Skeletal muscle cell (primary cell): ENCODE measurements at regions not wholly inside any gene's neighbourhood (a gene's known extent, or its start where the extent isn't known, plus 50 kb on each side); places are given as distances from the start of the nearest gene placed in this dataset.
"Not testable (repeated sequence)": the region's sequence is repeated elsewhere in the genome, so short reads cannot be mapped to it uniquely, and the experiment has no call there.

Source experiments
- DNase-seq: peaks from one replicate; pipeline ENCODE4 v3.0.0-alpha.2; 2010; ENCODE audit warnings: low read depth
- H3K4me3 ChIP-seq: 2 replicates; pipeline ENCODE4 v1.5.1; 2011; ENCODE audit warnings: low read depth, mild to moderate bottlenecking, control low read depth, low read length, moderate library complexity

GRCh38 chr4:15162046-15162445 is 159.8 kb downstream of the CPEB2 start:
- no peak overlapping the region for H3K4me3 ChIP-seq

GRCh38 chr4:15162465-15163283 is 160.4 kb downstream of the CPEB2 start:
- DNase-seq, result no peak
- no peak overlapping the region for H3K4me3 ChIP-seq

More at GRCh38 chr4:15162046-15162445, 159.8 kb downstream of the CPEB2 start:
- no peak for DNase-seq

GRCh38 chr4:15163284-15163645 is 161.0 kb downstream of the CPEB2 start:
- no peak for DNase-seq
- H3K4me3 ChIP-seq, result no peak overlapping the region

GRCh38 chr4:15164571-15164970 is 162.3 kb downstream of the CPEB2 start:
- no peak overlapping the region for H3K4me3 ChIP-seq
- DNase-seq, result no peak

- no peak for DNase-seq
- H3K4me3 ChIP-seq, result no peak overlapping the region
These were observed 165.5 kb downstream of the CPEB2 start for GRCh38 chr4:15167743-15168142.

- no peak overlapping the region for H3K4me3 ChIP-seq
- DNase-seq, result no peak
These were observed 166.5 kb downstream of the CPEB2 start for GRCh38 chr4:15168759-15169158.

- DNase-seq, result no peak
- H3K4me3 ChIP-seq, result no peak overlapping the region
These were observed 169.4 kb downstream of the CPEB2 start for GRCh38 chr4:15171725-15172124.

- DNase-seq, result no peak
- no peak overlapping the region for H3K4me3 ChIP-seq
These were observed 171.0 kb downstream of the CPEB2 start for GRCh38 chr4:15173251-15173650.

GRCh38 chr4:15174168-15174567 is 171.9 kb downstream of the CPEB2 start:
- H3K4me3 ChIP-seq, result not testable (repeated sequence)

GRCh38 chr4:15179842-15180241 is 177.6 kb downstream of the CPEB2 start:
- not testable (repeated sequence) for H3K4me3 ChIP-seq, DNase-seq

More at GRCh38 chr4:15174168-15174567, 171.9 kb downstream of the CPEB2 start:
- DNase-seq, result not testable (repeated sequence)

GRCh38 chr4:15182600-15183220 is 180.4 kb downstream of the CPEB2 start:
- no peak overlapping the region for H3K4me3 ChIP-seq
- DNase-seq, result no peak

GRCh38 chr4:15186149-15186548 is 183.9 kb downstream of the CPEB2 start:
- DNase-seq, result no peak
- no peak overlapping the region for H3K4me3 ChIP-seq

GRCh38 chr4:15186806-15187205 is 184.5 kb downstream of the CPEB2 start:
- no peak for DNase-seq

GRCh38 chr4:15188605-15189539 is 186.6 kb downstream of the CPEB2 start:
- no peak overlapping the region for H3K4me3 ChIP-seq
- DNase-seq, result no peak

More at GRCh38 chr4:15186806-15187205, 184.5 kb downstream of the CPEB2 start:
- no peak overlapping the region for H3K4me3 ChIP-seq

- H3K4me3 ChIP-seq, result no peak overlapping the region
- DNase-seq, result no peak
These were observed 192.2 kb downstream of the CPEB2 start for GRCh38 chr4:15194520-15194919.

GRCh38 chr4:15197005-15197404 is 194.7 kb downstream of the CPEB2 start:
- peak; percentile 32 for DNase-seq
- H3K4me3 ChIP-seq, result no peak overlapping the region

GRCh38 chr4:15198070-15198727 is 195.9 kb downstream of the CPEB2 start:
- DNase-seq, result peak; percentile 42
- H3K4me3 ChIP-seq, result no peak overlapping the region

GRCh38 chr4:15201782-15202181 is 199.5 kb downstream of the CPEB2 start:
- no peak for DNase-seq
- H3K4me3 ChIP-seq, result no peak overlapping the region

GRCh38 chr4:15202481-15202880 is 200.2 kb downstream of the CPEB2 start:
- no peak for DNase-seq
- no peak overlapping the region for H3K4me3 ChIP-seq
